HG02943 (cell line): ENCODE measurements at regions not wholly inside any gene's neighbourhood (a gene's known extent, or its start where the extent isn't known, plus 50 kb on each side); places are given as distances from the start of the nearest gene placed in this dataset.
"Not testable (repeated sequence)": the region's sequence is repeated elsewhere in the genome, so short reads cannot be mapped to it uniquely, and the experiment has no call there.

Experiments used
- ATAC-seq: cut with Tn5 transposase; IDR thresholded peaks from one replicate; pipeline ENCODE4 v1.9.1; 2021; ENCODE audit warnings: mild to moderate bottlenecking, low read depth, moderate library complexity; ENCODE audit not compliant: unreplicated experiment

DNA sequence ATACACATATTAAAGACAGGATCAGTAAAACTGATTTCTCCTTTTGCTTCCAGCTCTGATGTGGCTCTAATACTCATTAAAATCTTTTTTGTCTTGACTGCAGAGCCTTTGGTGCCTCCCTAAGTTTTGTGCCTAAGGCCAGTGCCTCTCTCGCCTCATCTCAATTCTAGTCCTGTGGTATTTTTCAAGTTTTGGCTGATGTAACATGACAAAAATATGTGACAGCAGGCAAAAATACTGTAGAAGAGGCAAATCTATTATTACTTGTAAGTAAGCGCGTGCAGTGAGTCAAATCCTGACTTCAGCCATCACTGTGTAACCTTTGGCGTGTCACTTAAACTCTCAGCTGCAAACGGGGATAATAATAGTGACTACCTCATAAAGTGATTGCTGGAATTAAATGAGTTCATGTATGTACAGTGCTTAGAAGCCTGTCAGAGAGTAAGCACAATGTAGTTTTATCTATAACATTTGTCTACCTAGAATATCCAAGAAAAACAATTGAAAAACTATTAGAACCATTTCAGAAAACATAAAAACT, 74.0 kb downstream of the MAB21L3 start:
- no peak for ATAC-seq

DNA sequence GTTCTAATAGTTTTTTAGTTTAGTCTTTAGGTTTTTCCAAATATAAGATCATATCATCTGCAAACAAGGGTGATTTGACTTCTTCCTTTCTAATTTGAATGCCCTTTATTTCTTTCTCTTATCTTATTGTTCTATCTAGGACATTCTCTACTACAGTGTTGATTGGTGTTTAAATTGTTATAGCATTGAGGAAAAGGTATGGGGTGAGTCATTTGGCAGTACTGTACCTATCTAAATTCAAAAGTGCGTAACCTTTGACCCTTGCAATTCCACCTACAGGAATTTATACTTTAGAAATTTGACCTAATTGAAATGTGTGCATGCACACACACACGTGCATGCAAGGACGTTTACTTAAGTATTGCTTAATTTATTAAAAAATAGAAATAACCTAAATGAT, 78.3 kb downstream of the MAB21L3 start:
- no peak for ATAC-seq

DNA sequence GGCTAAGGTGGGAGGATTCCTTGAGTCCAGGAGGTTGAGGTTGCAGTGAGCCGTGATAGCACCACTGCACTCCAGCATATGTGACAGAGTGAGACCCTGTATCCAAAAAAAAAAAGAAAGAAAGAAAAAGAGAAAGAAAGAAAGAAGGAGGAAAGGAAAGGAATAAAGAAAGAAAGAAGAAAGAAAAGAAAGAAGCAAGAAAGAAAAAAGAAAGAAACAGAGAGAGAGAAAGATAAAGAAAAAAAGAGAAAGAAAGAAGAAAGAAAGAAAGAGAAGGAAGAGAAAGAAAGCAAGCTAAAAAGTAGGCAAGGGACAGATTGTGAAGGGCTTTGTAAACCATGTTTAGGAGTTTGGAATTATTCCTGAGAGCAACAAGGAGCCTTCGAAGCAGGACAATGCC, 80.1 kb downstream of the MAB21L3 start:
- no peak for ATAC-seq

DNA sequence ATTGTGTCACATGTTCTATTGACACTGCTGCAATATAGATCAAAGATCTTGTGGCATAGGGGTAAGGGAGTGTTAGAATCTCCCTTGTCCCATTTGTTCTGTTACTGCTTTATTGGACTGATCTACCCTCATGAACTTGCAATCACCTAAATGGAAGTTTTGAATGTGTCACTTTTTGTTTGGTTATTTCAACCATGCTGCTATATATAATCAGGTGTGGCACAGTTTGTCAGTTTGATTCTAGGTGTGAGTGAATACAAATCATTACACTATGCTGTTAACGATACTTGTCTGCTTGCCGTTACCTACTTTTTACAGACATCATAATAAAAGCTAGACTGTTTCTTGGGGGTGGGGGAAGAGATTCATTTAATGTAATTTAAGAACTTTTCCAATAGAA, 82.6 kb downstream of the MAB21L3 start:
- ATAC-seq = no peak

DNA sequence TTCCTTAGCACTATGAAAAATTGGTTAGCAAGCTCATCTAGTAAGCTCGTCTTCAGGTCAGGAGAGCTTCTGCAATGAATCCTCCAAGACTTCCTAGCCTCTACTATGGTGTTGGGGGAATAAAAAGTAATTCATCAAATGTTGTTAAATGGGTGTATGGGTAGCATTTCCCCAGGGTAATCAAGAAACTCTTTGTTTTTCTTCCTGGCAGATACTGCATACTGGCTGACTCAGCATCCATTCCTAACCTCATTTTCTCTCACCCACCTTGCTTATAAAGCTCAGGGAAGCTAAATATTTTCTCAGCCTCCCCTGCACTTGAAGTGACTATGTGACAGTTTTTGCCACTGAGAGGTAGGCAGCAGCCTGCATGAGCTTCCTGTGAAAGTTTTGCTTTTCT, 83.4 kb downstream of the MAB21L3 start:
- no peak for ATAC-seq

DNA sequence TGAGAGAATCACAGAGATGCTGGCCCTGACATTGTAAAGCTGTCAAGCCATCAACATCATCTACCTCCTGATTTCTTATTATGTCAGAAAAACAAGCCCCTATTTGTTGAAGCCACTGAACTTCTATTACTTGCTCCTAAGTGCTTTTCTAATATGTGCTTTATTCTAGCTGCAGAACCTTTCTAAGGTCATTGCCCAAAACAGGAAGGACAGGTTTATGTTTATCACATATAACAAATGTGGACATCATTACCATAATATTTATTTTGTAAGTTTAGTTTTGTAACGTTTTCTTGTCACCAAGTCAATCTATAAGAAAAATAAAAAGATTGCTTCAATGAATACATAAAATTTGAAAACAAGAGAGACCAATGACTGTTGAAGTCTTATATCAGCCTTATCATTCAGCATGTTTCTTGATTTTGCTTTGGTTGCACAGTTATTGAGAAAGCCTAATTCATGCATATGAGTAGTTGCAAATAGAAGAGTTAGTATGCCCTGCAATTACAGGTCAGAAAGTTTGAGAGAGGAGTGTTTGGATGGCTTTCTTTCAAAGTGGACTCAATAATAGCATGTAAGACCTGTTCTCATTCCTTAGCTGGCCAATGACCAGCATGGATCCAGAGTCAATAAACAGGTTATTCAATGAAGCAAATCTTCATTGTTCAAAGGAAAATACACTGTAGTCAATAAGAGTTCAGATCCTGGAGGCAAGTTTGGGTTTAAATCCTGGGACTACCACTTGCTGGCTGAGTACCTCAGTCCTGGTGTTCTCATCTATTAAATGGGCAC, 84.1 kb downstream of the MAB21L3 start:
- no peak for ATAC-seq

DNA sequence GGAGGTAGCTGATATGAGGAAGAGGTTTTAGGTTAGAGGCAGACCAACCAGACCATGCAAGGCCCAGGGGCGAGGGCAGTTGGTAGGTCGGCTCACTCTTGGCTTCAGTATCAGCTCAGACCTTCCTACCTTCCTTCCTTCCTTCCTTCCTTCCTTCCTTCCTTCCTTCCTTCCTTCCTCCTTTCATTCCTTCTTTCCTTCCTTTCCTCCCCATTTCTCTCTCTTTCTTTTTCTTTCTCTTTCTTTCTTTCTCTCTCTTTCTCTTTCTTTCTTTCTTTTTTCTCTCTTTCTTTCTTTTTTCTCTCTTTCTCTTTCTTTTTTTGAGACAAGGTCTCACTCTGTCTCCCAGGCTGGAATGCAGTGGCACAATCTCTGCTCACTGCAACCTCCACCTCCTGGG, 89.1 kb downstream of the MAB21L3 start:
- not testable (repeated sequence) for ATAC-seq

DNA sequence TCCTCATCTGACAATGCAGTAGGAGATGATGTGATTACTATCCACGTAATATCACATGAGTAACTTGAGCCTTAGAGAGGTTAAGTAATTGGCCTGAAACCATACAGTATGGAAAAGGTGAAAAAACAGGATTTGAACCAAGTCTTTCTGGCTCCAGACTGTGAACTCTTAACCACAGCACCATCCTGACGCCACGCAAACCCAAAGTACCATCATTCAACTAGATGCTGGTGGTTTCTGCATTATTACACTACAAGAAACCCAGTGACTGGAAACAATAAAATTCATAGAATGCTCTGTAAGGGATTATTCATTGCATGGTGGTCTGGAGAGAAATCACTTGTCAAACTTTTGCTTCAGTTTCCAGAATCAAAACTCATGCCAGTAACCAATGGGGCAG, 90.7 kb downstream of the MAB21L3 start:
- ATAC-seq = no peak

DNA sequence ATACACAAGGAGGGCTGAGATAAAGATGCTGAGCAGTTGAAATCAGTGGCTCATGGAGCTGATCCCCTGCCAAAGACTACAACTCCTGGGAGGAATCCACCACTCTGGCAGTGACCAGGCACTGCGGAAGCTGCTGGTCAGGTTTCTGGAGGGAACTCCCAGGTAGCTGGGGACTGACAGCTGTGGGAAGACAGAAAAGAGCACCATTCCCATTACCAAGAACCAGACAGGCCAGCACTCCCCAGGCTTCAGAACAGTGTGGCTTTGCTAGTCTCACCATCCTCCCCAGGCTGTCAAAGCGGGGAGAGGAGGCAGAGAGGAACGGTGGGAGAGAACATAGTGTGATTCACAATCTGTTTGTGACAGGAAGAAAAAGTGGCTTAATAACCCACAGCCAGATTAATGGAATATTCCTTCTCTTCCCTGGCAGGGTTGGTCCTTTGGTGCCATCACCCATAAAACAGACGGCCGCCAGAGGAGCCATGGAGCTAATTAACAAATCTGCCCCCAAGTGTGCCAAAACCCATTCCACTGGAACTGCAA, 92.1 kb downstream of the MAB21L3 start:
- ATAC-seq = no peak

DNA sequence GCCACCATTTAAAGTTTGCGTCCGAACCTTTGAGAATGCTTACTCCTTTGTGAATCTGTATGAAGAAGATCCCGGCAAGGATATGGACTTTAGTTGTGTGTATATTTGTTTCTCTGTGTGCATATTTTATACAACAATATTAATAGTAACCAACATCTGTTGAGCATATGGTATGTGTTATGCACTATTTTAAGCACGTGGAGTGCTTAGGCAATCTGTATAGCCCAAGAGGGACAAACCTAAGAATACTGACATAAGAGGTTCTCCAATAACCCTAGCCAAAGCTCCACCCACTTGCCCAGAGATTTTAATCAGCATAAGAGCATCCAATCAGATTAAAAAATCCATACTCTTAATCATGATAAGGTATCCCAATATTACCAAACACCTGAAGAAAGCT, 92.7 kb downstream of the MAB21L3 start:
- ATAC-seq = no peak

DNA sequence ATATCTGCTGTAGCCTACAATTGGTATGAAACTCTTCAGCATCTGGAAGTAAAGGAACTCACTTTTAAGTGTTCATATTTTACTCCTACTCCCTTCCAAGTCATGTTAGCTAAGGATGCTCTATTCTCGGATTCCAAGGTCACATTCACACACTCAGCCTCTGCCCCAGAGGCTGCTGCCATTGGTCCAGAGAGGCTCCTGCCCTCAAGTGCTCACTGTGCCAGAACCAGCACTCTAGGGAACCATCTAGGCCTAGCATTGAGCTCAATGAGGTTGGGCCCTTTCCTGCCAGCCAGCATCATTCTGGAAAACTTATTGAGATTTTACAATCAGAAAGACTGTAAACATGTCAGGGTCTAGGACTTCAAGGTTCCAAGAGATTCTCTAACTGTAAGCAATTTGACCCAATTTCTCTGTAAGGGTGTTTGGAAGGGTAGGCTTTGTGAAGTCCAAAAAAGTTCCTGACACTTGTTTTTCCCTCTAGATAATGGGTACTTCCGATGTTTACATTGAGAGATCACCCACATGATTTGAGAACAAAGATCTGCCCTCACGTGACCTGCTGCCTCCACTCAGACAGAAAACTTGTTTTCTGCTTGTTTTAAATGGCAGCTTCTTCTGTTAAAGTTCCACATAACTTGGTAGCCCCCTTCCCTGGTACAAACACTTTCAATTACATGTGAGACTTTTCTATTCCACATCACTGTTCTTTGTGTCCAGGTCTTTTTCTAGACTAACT, 94.9 kb downstream of the MAB21L3 start:
- ATAC-seq = no peak

DNA sequence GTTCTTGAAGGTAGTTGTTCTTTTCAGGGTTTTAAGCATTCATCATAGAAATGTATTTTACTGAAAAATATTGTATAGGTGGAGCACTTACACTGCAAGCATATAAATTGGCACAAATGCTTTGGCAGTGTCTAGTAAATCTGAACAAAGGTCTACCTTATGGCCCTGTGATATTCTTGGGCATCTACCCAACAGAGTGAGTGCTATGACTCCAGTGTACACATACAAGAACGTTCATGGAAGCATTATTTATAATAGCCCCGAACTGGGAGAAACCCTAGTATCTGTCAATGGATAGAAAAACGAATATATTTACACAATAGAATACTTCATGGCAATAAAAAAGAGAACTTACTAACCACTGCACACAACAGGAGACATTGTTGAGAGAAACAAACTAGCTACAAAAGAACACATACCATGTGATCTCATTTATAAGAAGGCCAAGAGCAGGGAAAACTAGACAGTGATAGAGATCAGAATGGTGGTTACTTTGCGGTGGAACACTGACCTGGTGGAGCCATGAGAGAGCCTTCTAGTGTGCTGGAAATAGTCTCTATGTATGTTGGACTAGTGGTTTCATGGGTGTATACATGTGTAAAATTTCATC, 96.0 kb downstream of the MAB21L3 start:
- ATAC-seq = no peak

DNA sequence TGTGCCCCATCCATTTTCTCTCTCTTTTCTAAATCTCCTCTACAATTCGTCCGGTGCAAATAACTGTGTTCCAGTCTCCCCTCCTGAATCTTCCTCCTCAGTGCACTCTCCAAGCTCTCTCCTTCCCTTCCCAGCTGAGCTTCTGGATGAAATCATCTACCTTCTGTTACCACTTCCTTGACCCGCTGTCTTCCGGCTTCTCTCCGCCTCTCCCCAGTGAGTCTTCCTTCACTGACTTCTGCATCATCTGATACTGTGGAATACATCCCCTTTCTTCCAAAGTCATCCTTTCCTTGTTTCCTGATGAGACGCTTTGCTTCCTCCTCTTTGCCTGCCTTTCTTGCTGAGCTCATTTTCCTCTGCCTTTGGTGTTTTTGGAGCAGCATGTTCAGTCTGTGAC, 96.9 kb downstream of the MAB21L3 start:
- ATAC-seq = no peak

DNA sequence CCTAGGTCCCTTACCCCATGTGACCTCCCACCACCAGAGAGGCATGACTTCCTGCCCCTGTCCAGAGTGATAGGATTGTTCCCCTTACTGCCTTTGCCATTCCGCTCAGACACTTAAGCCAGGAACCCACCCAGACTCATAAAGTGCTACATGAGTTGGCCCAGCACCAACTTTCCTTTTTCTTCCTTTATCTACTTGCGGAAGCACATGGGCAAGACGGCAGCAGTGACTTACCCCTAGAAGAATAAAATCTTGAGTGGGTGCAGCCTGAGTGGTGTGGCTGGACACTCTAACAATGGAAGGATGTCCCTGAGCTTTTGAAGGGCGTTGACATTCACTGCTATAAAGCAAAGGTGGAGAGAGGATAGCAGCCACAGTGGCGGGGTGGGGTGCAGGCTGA, 100.1 kb downstream of the MAB21L3 start:
- no peak for ATAC-seq

DNA sequence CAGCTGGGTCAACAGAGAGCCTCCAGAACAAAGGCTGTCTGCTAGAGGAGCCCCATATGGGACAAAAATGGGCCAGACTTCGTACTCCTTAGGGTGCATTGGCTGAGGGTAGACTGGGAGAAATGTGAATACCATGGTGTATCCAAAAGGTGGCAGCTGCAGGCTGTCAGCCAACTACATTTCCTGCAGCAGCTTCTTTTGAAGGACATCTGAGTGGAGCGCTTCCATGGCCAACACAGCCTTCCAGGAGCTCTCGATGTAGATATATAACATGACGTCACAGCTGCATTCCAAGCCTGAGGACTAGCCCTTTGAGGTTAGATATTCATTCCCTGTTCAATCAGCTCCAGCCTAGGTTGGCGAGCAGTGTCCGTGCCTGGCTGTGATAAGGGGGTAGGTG, 107.7 kb downstream of the MAB21L3 start:
- no peak for ATAC-seq

DNA sequence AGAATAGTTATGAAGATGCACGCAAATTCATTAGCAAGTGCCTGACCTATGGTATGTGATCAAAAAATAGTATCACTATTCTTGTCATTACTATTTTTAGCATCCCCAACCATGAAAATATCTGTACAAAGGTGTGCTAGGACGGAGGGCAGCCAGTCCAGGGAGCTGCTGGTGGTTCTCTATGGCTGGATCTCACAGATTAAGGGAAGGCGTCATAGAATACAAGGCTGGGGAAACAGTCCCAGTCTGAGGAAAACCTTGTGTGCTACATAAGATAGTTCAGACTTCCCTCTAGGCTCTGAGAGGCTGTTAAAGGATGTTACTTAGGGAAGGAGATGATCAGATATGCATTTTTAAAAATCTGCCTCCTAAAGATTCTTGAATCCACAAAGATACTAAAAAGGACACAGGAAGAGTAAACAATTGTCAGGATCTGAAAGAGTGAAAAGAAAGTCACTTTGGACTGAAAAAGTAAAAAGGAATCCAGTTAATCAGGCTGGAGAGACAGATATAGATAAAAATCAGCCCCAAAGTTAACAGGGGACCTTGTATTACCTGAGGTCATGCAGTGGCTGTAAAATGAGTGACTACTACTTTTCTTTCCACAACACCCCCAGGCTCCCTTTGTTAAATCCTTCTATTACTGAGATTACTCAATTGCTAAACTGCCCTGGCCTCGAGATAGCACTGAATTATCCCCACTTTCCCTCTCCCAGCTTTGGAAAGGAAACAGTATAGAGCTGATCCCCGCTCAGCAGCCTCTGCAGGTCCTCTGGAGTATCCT, 108.6 kb downstream of the MAB21L3 start:
- no peak for ATAC-seq

DNA sequence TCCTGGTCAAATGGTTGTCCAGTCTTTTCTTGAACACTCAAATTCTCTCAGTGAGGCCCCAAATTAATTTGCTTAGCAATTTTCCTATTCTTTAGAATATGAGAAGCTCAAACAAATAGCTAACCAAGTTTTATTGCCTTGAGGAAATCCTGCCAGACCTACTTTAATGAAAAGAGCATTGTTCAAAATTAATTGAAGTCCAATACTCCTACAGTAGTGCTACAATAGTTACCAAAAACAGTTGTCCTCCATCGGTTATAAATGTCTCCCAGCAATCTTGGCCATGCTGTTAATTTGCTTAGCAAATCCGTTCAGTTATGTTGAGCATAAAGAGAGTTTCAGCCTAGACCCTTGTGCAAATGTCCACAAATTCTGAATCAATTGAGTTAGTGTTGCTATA, 112.9 kb downstream of the MAB21L3 start:
- ATAC-seq = no peak

DNA sequence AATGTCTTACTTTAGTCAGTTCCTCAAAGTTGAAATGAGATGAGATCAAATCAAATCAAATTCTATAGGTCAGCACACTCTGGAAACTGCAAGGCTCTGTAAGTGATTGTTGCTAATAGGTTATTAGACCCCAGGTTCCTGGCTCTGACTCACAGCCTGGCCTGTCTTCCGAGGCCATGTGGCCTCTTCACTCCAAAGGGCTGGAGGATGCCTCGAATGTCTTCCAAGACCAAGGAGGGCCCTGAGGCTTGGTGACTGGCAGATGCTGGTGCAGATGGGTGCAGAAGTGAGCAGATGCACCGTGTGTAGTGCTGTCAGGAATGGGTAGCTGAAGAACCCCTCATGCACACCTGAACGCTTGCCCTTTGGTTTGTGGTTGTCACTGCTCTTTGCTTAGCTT, 113.4 kb downstream of the MAB21L3 start:
- no peak for ATAC-seq

DNA sequence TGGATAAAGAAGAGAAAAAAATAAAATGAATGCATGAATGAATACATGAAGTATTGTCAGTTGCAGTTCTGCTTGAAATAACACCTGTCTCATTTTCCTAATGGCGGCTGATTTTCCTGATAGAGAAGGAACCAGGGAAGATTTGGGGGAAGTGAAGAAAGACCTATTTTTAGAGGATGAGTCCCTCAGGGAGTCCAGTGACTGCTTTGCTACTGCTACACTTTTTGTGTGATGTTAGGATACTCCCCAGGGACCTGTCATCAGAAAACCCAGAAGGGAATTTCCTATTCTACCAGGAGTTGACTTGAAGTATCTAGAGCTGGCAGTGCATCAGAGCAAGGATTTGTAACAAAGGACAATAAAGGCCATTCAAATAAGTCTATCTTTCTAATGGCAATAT, 114.8 kb downstream of the MAB21L3 start:
- ATAC-seq = no peak

DNA sequence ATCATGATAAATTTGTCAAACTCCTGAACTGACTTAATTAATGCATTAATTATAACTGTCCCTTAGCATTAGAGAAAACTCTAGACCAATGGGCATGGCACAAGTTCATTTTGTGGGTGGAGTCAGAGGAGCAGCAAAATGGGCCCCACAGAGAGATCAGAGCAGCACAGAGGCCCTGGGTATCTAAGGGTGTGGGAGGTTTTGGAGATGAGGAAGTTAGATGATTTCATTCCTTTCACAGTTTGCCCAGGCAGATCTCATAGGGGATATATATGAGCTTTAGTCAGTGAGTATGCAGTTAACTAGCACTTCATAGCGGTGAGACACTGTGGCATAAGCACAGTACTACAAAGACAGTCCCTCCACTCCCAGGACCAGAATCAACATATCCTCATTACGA, 117.3 kb downstream of the MAB21L3 start:
- no peak for ATAC-seq
